ENCODE measurements at regions not wholly inside any gene's neighbourhood (a gene's known extent, or its start where the extent isn't known, plus 50 kb on each side); places are given as distances from the start of the nearest gene placed in this dataset.
"Not testable (repeated sequence)": the region's sequence is repeated elsewhere in the genome, so short reads cannot be mapped to it uniquely, and the experiment has no call there.

- Histone ChIP-seq H3K27me3 (ENCODE audit: control insufficient read depth, insufficient read depth, low read length) (no peaks in the 10 kb centered on the region), H3K36me3 (ENCODE audit: control insufficient read depth, insufficient read depth, low read length) (no peaks in the 10 kb centered on the region), H3K4me3 (ENCODE audit: low read depth, low read length) (no peak overlapping the region), H3K9me3 (ENCODE audit: control insufficient read depth, insufficient read depth, low read length) (no peaks in the 10 kb centered on the region), H3K4me1 (ENCODE audit: control insufficient read depth, insufficient read depth, low read length) (no peaks in the 10 kb centered on the region), H3K27ac (ENCODE audit: low read depth, low read length) (no peak overlapping the region)
- WGBS (ENCODE audit: insufficient coverage) = 82% methylated on average over 3 of the region's 5 CpGs
- no peak for DNase-seq (ENCODE audit: low read depth in 4 of 6, low spot score in 6 of 6)
These were observed 113.2 kb upstream of the IGSF1 start for GRCh38 chrX:131402124-131402811.

GRCh38 chrX:131405497-131405896 lies 116.4 kb upstream of the IGSF1 start:
- Histone ChIP-seq H3K4me3 (ENCODE audit: low read depth, low read length) (no peak overlapping the region), H3K36me3 (ENCODE audit: control insufficient read depth, insufficient read depth, low read length) (no peaks in the 10 kb centered on the region), H3K27me3 (ENCODE audit: control insufficient read depth, insufficient read depth, low read length) (peaks cover 3% of the 10 kb centered on the region), H3K27ac (ENCODE audit: low read depth, low read length) (no peak overlapping the region), H3K4me1 (ENCODE audit: control insufficient read depth, insufficient read depth, low read length) (no peaks in the 10 kb centered on the region), H3K9me3 (ENCODE audit: control insufficient read depth, insufficient read depth, low read length) (no peaks in the 10 kb centered on the region)
- DNase-seq (ENCODE audit: low read depth in 4 of 6, low spot score in 6 of 6) = no peak
- 50% methylated on average over 4 of the region's 6 CpGs for WGBS (ENCODE audit: insufficient coverage)

GRCh38 chrX:131424895-131425294 lies 119.0 kb upstream of the OR13H1 start:
- 45% methylated on average over 2 of the region's 2 CpGs for WGBS (ENCODE audit: insufficient coverage)
- Histone ChIP-seq H3K27me3 (ENCODE audit: control insufficient read depth, insufficient read depth, low read length) (no peaks in the 10 kb centered on the region), H3K27ac (ENCODE audit: low read depth, low read length) (no peak overlapping the region), H3K4me1 (ENCODE audit: control insufficient read depth, insufficient read depth, low read length) (no peaks in the 10 kb centered on the region), H3K9me3 (ENCODE audit: control insufficient read depth, insufficient read depth, low read length) (no peaks in the 10 kb centered on the region), H3K4me3 (ENCODE audit: low read depth, low read length) (no peak overlapping the region), H3K36me3 (ENCODE audit: control insufficient read depth, insufficient read depth, low read length) (no peaks in the 10 kb centered on the region)
- no peak for DNase-seq (ENCODE audit: low read depth in 4 of 6, low spot score in 6 of 6)

- WGBS (ENCODE audit: insufficient coverage) = no CpG with 5 or more reads among the region's 1 CpG
- H3K9me3 ChIP-seq (ENCODE audit: control insufficient read depth, insufficient read depth, low read length); H3K4me1 ChIP-seq (ENCODE audit: control insufficient read depth, insufficient read depth, low read length); H3K4me3 ChIP-seq (ENCODE audit: low read depth, low read length); H3K27me3 ChIP-seq (ENCODE audit: control insufficient read depth, insufficient read depth, low read length); DNase-seq (ENCODE audit: low read depth in 4 of 6, low spot score in 6 of 6); H3K36me3 ChIP-seq (ENCODE audit: control insufficient read depth, insufficient read depth, low read length); H3K27ac ChIP-seq (ENCODE audit: low read depth, low read length): not testable (repeated sequence)
These were observed 113.4 kb upstream of the OR13H1 start for GRCh38 chrX:131430465-131430864.

- 50% methylated on average over 1 of the region's 2 CpGs for WGBS (ENCODE audit: insufficient coverage)
These were observed 102.8 kb upstream of the OR13H1 start for GRCh38 chrX:131441033-131441432.

GRCh38 chrX:131445955-131446354 lies 97.9 kb upstream of the OR13H1 start:
- Histone ChIP-seq H3K4me1 (ENCODE audit: control insufficient read depth, insufficient read depth, low read length) (no peaks in the 10 kb centered on the region), H3K4me3 (ENCODE audit: low read depth, low read length) (no peak overlapping the region), H3K9me3 (ENCODE audit: control insufficient read depth, insufficient read depth, low read length) (no peaks in the 10 kb centered on the region), H3K27ac (ENCODE audit: low read depth, low read length) (no peak overlapping the region), H3K36me3 (ENCODE audit: control insufficient read depth, insufficient read depth, low read length) (no peaks in the 10 kb centered on the region), H3K27me3 (ENCODE audit: control insufficient read depth, insufficient read depth, low read length) (peaks cover 2% of the 10 kb centered on the region)
- 50% methylated on average over 1 of the region's 2 CpGs for WGBS (ENCODE audit: insufficient coverage)
- DNase-seq (ENCODE audit: low read depth in 4 of 6, low spot score in 6 of 6) = no peak

More at GRCh38 chrX:131441033-131441432, 102.8 kb upstream of the OR13H1 start:
- Histone ChIP-seq H3K4me3 (ENCODE audit: low read depth, low read length) (no peak overlapping the region), H3K27me3 (ENCODE audit: control insufficient read depth, insufficient read depth, low read length) (peaks cover 2% of the 10 kb centered on the region), H3K4me1 (ENCODE audit: control insufficient read depth, insufficient read depth, low read length) (no peaks in the 10 kb centered on the region), H3K36me3 (ENCODE audit: control insufficient read depth, insufficient read depth, low read length) (no peaks in the 10 kb centered on the region), H3K27ac (ENCODE audit: low read depth, low read length) (no peak overlapping the region), H3K9me3 (ENCODE audit: control insufficient read depth, insufficient read depth, low read length) (no peaks in the 10 kb centered on the region)
- DNase-seq (ENCODE audit: low read depth in 4 of 6, low spot score in 6 of 6) = no peak

- 75% methylated on average over 10 of the region's 10 CpGs for WGBS (ENCODE audit: insufficient coverage)
- not testable (repeated sequence) for H3K4me1 ChIP-seq (ENCODE audit: control insufficient read depth, insufficient read depth, low read length)
These were observed 82.0 kb upstream of the OR13H1 start for GRCh38 chrX:131461855-131462254.

GRCh38 chrX:131473809-131474208 lies 70.1 kb upstream of the OR13H1 start:
- not testable (repeated sequence) for H3K27ac ChIP-seq (ENCODE audit: low read depth, low read length); H3K4me1 ChIP-seq (ENCODE audit: control insufficient read depth, insufficient read depth, low read length); H3K4me3 ChIP-seq (ENCODE audit: low read depth, low read length); H3K27me3 ChIP-seq (ENCODE audit: control insufficient read depth, insufficient read depth, low read length); DNase-seq (ENCODE audit: low read depth in 4 of 6, low spot score in 6 of 6); H3K9me3 ChIP-seq (ENCODE audit: control insufficient read depth, insufficient read depth, low read length); H3K36me3 ChIP-seq (ENCODE audit: control insufficient read depth, insufficient read depth, low read length)
- WGBS (ENCODE audit: insufficient coverage) = no CpG with 5 or more reads among the region's 1 CpG

More at GRCh38 chrX:131461855-131462254, 82.0 kb upstream of the OR13H1 start:
- H3K36me3 ChIP-seq (ENCODE audit: control insufficient read depth, insufficient read depth, low read length); H3K27ac ChIP-seq (ENCODE audit: low read depth, low read length); H3K9me3 ChIP-seq (ENCODE audit: control insufficient read depth, insufficient read depth, low read length); H3K4me3 ChIP-seq (ENCODE audit: low read depth, low read length); H3K27me3 ChIP-seq (ENCODE audit: control insufficient read depth, insufficient read depth, low read length); DNase-seq (ENCODE audit: low read depth in 4 of 6, low spot score in 6 of 6): not testable (repeated sequence)

GRCh38 chrX:131477498-131477897 lies 66.4 kb upstream of the OR13H1 start:
- peaks cover 2% of the 10 kb centered on the region for H3K27me3 ChIP-seq (ENCODE audit: control insufficient read depth, insufficient read depth, low read length)
- H3K27ac ChIP-seq (ENCODE audit: low read depth, low read length) = no peak overlapping the region
- no CpG with 5 or more reads among the region's 1 CpG for WGBS (ENCODE audit: insufficient coverage)
- DNase-seq (ENCODE audit: low read depth in 4 of 6, low spot score in 6 of 6) = no peak
- no peaks in the 10 kb centered on the region for H3K36me3 ChIP-seq (ENCODE audit: control insufficient read depth, insufficient read depth, low read length)
- H3K4me1 ChIP-seq (ENCODE audit: control insufficient read depth, insufficient read depth, low read length) = no peaks in the 10 kb centered on the region
- H3K9me3 ChIP-seq (ENCODE audit: control insufficient read depth, insufficient read depth, low read length) = no peaks in the 10 kb centered on the region
- no peak overlapping the region for H3K4me3 ChIP-seq (ENCODE audit: low read depth, low read length)

Data from spinal cord (tissue), 9 donors.